ENCODE measurements at regions not wholly inside any gene's neighbourhood (a gene's known extent, or its start where the extent isn't known, plus 50 kb on each side); places are given as distances from the start of the nearest gene placed in this dataset.

- TF ChIP-seq, protein P1, sequence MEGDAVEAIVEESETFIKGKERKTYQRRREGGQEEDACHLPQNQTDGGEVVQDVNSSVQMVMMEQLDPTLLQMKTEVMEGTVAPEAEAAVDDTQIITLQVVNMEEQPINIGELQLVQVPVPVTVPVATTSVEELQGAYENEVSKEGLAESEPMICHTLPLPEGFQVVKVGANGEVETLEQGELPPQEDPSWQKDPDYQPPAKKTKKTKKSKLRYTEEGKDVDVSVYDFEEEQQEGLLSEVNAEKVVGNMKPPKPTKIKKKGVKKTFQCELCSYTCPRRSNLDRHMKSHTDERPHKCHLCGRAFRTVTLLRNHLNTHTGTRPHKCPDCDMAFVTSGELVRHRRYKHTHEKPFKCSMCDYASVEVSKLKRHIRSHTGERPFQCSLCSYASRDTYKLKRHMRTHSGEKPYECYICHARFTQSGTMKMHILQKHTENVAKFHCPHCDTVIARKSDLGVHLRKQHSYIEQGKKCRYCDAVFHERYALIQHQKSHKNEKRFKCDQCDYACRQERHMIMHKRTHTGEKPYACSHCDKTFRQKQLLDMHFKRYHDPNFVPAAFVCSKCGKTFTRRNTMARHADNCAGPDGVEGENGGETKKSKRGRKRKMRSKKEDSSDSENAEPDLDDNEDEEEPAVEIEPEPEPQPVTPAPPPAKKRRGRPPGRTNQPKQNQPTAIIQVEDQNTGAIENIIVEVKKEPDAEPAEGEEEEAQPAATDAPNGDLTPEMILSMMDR (IDR thresholded peaks at IDR 0.05): no peak
- Mint-ChIP-seq H3K27me3 (peaks cover 41% of the 10 kb centered on the region), H3K4me3 (no peak overlapping the region), H3K9me3 (no peaks in the 10 kb centered on the region), H3K27ac (no peak overlapping the region), H3K36me3 (ENCODE audit: low read depth) (no peaks in the 10 kb centered on the region), H3K4me1 (ENCODE audit: low read depth) (no peaks in the 10 kb centered on the region)
- DNase-seq (no peak), ATAC-seq (ENCODE audit: poor library complexity) (no peak)
- ChIA-PET CTCF (no interaction called here), POLR2A (no interaction called here)
- Histone ChIP-seq H3K9me3 (ENCODE audit: control insufficient read depth in 1 of 2, insufficient read depth in 1 of 2, low read length in 2 of 2) (no peaks in the 10 kb centered on the region), H3K36me3 (ENCODE audit: insufficient read depth, low read length) (no peaks in the 10 kb centered on the region), H3K27ac (ENCODE audit: low read depth in 1 of 2, low read length in 2 of 2) (no peak overlapping the region), H3K27me3 (ENCODE audit: control insufficient read depth in 1 of 2, insufficient read depth in 2 of 2, low read length in 2 of 2) (no peaks in the 10 kb centered on the region), H3K4me3 (ENCODE audit: low read length) (no peak overlapping the region), H3K4me1 (ENCODE audit: insufficient read depth, low read length) (no peaks in the 10 kb centered on the region)
- intact Hi-C loops (cut with DNase I, micrococcal nuclease): no loop called here
These were observed 77.6 kb upstream of the SASH1 start for GRCh38 chr6:148265054-148265453.

- Histone ChIP-seq H3K9me3 (ENCODE audit: control insufficient read depth in 1 of 2, insufficient read depth in 1 of 2, low read length in 2 of 2) (no peaks in the 10 kb centered on the region), H3K27me3 (ENCODE audit: control insufficient read depth in 1 of 2, insufficient read depth in 2 of 2, low read length in 2 of 2) (no peaks in the 10 kb centered on the region), H3K27ac (ENCODE audit: low read depth in 1 of 2, low read length in 2 of 2) (no peak overlapping the region), H3K4me3 (ENCODE audit: low read length) (no peak overlapping the region), H3K4me1 (ENCODE audit: insufficient read depth, low read length) (no peaks in the 10 kb centered on the region), H3K36me3 (ENCODE audit: insufficient read depth, low read length) (no peaks in the 10 kb centered on the region)
- TF ChIP-seq, protein P1 (IDR thresholded peaks at IDR 0.05): no peak
- no peak for DNase-seq
- no peaks in the 10 kb centered on the region for H3K4me1 Mint-ChIP-seq (ENCODE audit: low read depth)
- no peak overlapping the region for H3K4me3 Mint-ChIP-seq
- H3K27me3 Mint-ChIP-seq: peaks cover 37% of the 10 kb centered on the region
- H3K27ac Mint-ChIP-seq: no peak overlapping the region
- intact Hi-C loops (cut with DNase I, micrococcal nuclease): no loop called here
- CTCF ChIA-PET: no interaction called here
- H3K9me3 Mint-ChIP-seq: no peaks in the 10 kb centered on the region
- H3K36me3 Mint-ChIP-seq (ENCODE audit: low read depth): no peaks in the 10 kb centered on the region
- no peak for ATAC-seq (ENCODE audit: poor library complexity)
- POLR2A ChIA-PET: no interaction called here
These were observed 73.3 kb upstream of the SASH1 start for GRCh38 chr6:148269386-148269785.

DNA sequence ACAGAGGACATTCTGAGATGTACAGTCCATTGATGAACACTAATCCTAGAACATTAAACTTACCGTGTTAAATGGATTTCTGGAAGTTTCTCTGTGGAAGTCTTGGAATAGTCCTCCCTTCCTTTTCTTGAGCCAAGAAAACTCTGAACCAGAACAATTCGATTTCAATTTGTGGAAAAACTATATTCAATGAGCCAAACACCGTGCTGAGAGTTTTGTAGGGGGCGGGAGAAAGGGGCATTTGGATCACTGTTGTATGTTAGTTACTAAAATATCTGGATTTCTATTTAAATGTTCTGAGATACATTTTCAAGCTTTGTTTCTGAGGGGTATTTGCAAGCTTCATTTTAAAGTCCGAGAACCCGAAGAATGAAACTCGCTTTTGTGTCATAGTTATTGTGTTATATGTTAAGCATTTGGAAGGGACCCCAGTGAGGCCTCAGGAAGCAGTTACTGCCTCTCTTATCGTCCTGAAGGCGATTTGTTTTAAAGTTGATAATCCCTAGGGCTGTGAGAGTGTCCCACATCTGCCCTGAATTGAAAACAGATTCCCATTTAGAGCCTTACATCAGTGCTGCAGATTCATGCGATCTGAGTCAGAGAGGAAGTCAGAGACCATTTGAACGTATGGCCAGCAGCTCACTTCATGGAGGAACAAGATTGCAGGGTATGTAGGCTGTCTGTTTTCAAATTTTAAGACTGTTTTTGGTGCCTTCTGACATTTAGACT, 70.8 kb upstream of the SASH1 start:
- ATAC-seq (ENCODE audit: poor library complexity): no peak
- CTCF ChIA-PET: no interaction called here
- peaks cover 49% of the 10 kb centered on the region for H3K27me3 Mint-ChIP-seq

More for the DNA sequence above, 70.8 kb upstream of the SASH1 start:
- Mint-ChIP-seq H3K4me3 (no peak overlapping the region), H3K36me3 (ENCODE audit: low read depth) (no peaks in the 10 kb centered on the region), H3K4me1 (ENCODE audit: low read depth) (no peaks in the 10 kb centered on the region), H3K27ac (no peak overlapping the region), H3K9me3 (no peaks in the 10 kb centered on the region)
- Histone ChIP-seq H3K4me1 (ENCODE audit: insufficient read depth, low read length) (no peaks in the 10 kb centered on the region), H3K27me3 (ENCODE audit: control insufficient read depth in 1 of 2, insufficient read depth in 2 of 2, low read length in 2 of 2) (peaks cover 0 to 7% of the 10 kb centered on the region in 2 experiments), H3K4me3 (ENCODE audit: low read length) (no peak overlapping the region), H3K36me3 (ENCODE audit: insufficient read depth, low read length) (no peaks in the 10 kb centered on the region), H3K27ac (ENCODE audit: low read depth in 1 of 2, low read length in 2 of 2) (no peak overlapping the region), H3K9me3 (ENCODE audit: control insufficient read depth in 1 of 2, insufficient read depth in 1 of 2, low read length in 2 of 2) (no peaks in the 10 kb centered on the region)
- TF ChIP-seq, protein P1 (IDR thresholded peaks at IDR 0.05): no peak
- DNase-seq: no peak
- POLR2A ChIA-PET: no interaction called here
- intact Hi-C loops (cut with DNase I, micrococcal nuclease): no loop called here

Measured in CD4-positive, alpha-beta T cell (primary cell).